Bronchial epithelial cell (primary cell): ENCODE measurements at regions not wholly inside any gene's neighbourhood (a gene's known extent, or its start where the extent isn't known, plus 50 kb on each side); places are given as distances from the start of the nearest gene placed in this dataset.
A peak's percentile ranks its signal among the peaks of the same experiment; 100 is the strongest.

Experiments
- DNase-seq: peaks from one replicate; pipeline ENCODE4 v3.0.0-alpha.2; 2010; ENCODE audit warnings: low read depth
- FAIRE-seq: peaks from 2 replicates; lab custom pipeline; 2011; peaks lifted over from hg19 to GRCh38; lab: Jason Lieb, UNC
- H3K27me3 ChIP-seq: 2 replicates; pipeline ENCODE4 v1.5.1; 2011; ENCODE audit warnings: low read length; ENCODE audit not compliant: control insufficient read depth, insufficient read depth
- H3K36me3 ChIP-seq: 2 replicates; pipeline ENCODE4 v1.5.1; 2011; ENCODE audit warnings: low read length; ENCODE audit not compliant: control insufficient read depth, insufficient read depth
- H3K4me3 ChIP-seq: 2 replicates; pipeline ENCODE4 v1.5.1; 2011; ENCODE audit warnings: mild to moderate bottlenecking, low read depth, low read length, control low read depth
- CTCF ChIP-seq: IDR thresholded peaks from 2 replicates; pipeline ENCODE4 v1.5.1; 2011; ENCODE audit warnings: mild to moderate bottlenecking, moderate library complexity, low read length, control low read depth, inconsistent platforms; ENCODE audit not compliant: insufficient read depth, severe bottlenecking

- TF ChIP-seq CTCF: no peak
- Histone ChIP-seq H3K36me3 (no peaks in the 10 kb centered on the region), H3K4me3 (no peak overlapping the region), H3K27me3 (no peaks in the 10 kb centered on the region)
- FAIRE-seq (no peak), DNase-seq (no peak)
Measured at GRCh38 chr1:98129491-98129890, 208.7 kb upstream of the DPYD start.

- no peaks in the 10 kb centered on the region for H3K27me3 ChIP-seq
- TF ChIP-seq CTCF: no peak
- FAIRE-seq (no peak), DNase-seq (no peak)
- H3K4me3 ChIP-seq: no peak overlapping the region
- H3K36me3 ChIP-seq: no peaks in the 10 kb centered on the region
Measured at GRCh38 chr1:98126740-98127139, 205.9 kb upstream of the DPYD start.

DNA sequence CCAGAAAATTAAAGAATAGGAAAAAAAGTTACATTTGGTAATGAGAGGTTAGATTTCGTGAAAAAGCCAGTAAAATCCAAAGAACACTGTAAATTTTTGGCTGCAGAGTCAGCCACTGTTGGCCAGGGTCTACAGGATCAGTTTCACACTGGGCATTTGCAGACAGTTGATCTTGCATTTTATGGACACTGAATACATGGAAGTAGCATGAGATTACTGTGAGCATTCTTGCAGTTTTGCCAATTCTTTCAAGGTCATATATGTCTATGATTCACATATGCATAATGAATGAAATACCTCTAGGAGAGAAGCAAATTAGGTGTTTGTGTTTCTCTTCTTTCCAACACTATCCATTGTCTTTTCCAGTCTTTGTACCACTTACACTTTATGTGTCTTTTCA lies 200.8 kb upstream of the DPYD start:
- Histone ChIP-seq H3K4me3 (no peak overlapping the region), H3K36me3 (no peaks in the 10 kb centered on the region), H3K27me3 (no peaks in the 10 kb centered on the region)
- TF ChIP-seq CTCF: no peak
- FAIRE-seq (no peak), DNase-seq (no peak)

- FAIRE-seq: no peak
- no peak overlapping the region for H3K4me3 ChIP-seq
- peak; percentile 30 for DNase-seq
- no peak for TF ChIP-seq CTCF
- no peaks in the 10 kb centered on the region for H3K36me3 ChIP-seq
- no peaks in the 10 kb centered on the region for H3K27me3 ChIP-seq
Measured at GRCh38 chr1:98119796-98120195, 199.0 kb upstream of the DPYD start.

GRCh38 chr1:98113811-98114210 lies 193.0 kb upstream of the DPYD start:
- Histone ChIP-seq H3K36me3 (no peaks in the 10 kb centered on the region), H3K4me3 (no peak overlapping the region), H3K27me3 (no peaks in the 10 kb centered on the region)
- TF ChIP-seq CTCF: no peak
- FAIRE-seq: no peak
- DNase-seq: no peak

DNA sequence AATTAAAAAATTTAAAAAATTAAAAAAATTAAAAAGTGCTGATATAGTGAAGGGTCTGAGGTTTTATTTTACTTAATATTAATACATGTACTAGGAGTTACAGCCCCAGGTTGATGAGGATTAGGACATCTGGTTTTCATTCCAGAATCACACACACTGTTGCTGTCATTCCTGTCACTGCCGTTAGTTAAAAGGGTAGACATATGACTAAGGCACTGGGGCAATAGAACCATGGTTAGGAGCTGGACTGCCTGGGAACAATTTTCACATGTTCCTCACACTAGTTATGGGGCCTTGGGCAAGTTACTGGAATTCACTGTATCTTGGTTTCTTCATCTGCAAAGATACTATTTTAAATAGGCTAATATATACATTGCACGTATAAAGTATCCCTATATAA lies 191.8 kb upstream of the DPYD start:
- no peak for DNase-seq
- H3K27me3 ChIP-seq: no peaks in the 10 kb centered on the region
- no peaks in the 10 kb centered on the region for H3K36me3 ChIP-seq
- TF ChIP-seq CTCF: no peak
- FAIRE-seq: no peak
- no peak overlapping the region for H3K4me3 ChIP-seq
